ENCODE measurements at regions not wholly inside any gene's neighbourhood (a gene's known extent, or its start where the extent isn't known, plus 50 kb on each side); places are given as distances from the start of the nearest gene placed in this dataset.

- no peak for TF ChIP-seq CTCF (IDR thresholded peaks at IDR 0.05)
- TF ChIP-seq POLR2A (IDR thresholded peaks at IDR 0.05), result no peak
These were observed 165.7 kb downstream of the ERMARD start for GRCh38 chr6:169917153-169917552.
